D721Med (cell line): ENCODE measurements at regions not wholly inside any gene's neighbourhood (a gene's known extent, or its start where the extent isn't known, plus 50 kb on each side); places are given as distances from the start of the nearest gene placed in this dataset.
A peak's percentile ranks its signal among the peaks of the same experiment; 100 is the strongest.

Experiments used
- DNase-seq: peaks from one replicate; pipeline ENCODE4 v3.0.0; 2011; ENCODE audit warnings: low spot score; ENCODE audit not compliant: insufficient read length
- FAIRE-seq: peaks from 2 replicates; lab custom pipeline; 2011; peaks lifted over from hg19 to GRCh38; lab: Jason Lieb, UNC
- TF ChIP-seq, protein P1 (sequence below): IDR thresholded peaks from 2 replicates; pipeline ENCODE4 v1.5.1; 2012; ENCODE audit warnings: mild to moderate bottlenecking, control low read depth; ENCODE audit not compliant: insufficient read depth; ENCODE audit errors: missing control alignments

- TF ChIP-seq, protein P1, sequence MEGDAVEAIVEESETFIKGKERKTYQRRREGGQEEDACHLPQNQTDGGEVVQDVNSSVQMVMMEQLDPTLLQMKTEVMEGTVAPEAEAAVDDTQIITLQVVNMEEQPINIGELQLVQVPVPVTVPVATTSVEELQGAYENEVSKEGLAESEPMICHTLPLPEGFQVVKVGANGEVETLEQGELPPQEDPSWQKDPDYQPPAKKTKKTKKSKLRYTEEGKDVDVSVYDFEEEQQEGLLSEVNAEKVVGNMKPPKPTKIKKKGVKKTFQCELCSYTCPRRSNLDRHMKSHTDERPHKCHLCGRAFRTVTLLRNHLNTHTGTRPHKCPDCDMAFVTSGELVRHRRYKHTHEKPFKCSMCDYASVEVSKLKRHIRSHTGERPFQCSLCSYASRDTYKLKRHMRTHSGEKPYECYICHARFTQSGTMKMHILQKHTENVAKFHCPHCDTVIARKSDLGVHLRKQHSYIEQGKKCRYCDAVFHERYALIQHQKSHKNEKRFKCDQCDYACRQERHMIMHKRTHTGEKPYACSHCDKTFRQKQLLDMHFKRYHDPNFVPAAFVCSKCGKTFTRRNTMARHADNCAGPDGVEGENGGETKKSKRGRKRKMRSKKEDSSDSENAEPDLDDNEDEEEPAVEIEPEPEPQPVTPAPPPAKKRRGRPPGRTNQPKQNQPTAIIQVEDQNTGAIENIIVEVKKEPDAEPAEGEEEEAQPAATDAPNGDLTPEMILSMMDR = no peak
- no peak for FAIRE-seq
- DNase-seq = no peak
These were observed 439.8 kb upstream of the HNRNPA3 start for GRCh38 chr2:176772816-176773215.

- TF ChIP-seq, protein P1 = no peak
- DNase-seq (no peak), FAIRE-seq (no peak)
These were observed 437.7 kb upstream of the HNRNPA3 start for GRCh38 chr2:176774766-176775451.

DNA sequence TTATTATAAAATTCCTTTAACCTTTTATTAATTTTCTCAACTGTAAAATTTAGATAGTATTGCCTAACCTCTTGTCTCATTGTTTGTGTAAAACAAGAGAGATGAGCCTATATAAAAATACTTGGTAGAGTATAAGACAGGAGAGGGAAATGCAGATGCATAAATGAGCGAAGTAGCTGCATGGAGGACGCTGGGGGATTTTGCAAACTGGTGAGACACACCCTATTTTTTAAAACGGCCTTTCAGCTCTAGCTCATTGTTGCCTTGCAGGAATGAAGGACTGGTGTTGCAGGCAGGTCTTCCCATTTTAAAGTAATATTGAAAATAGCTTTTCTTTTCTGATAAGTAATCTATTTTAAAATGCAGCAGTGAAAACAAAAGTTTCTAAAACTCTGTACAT is 435.3 kb upstream of the HNRNPA3 start:
- FAIRE-seq (no peak), DNase-seq (no peak)
- TF ChIP-seq, protein P1 = no peak

DNA sequence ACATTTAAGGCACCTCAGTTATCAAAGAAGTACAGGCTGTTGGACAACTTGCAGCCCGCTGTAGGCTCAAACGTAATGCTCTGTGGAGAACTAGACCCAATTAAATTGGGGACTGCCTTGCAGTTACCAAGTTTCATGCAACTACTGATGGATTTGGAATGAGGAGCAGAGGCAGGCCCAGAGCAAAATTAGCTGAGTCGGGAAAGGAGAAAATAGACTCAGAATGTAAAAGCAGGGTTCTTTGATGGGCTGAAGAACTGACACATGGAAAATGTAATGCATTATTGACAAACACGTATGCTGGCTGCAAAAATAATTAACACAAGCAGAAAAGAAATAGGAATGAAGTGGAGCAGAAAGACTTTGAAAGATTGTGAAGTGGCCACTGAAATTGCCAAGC is 432.7 kb upstream of the HNRNPA3 start:
- no peak for FAIRE-seq
- no peak for DNase-seq
- TF ChIP-seq, protein P1 = no peak

DNA sequence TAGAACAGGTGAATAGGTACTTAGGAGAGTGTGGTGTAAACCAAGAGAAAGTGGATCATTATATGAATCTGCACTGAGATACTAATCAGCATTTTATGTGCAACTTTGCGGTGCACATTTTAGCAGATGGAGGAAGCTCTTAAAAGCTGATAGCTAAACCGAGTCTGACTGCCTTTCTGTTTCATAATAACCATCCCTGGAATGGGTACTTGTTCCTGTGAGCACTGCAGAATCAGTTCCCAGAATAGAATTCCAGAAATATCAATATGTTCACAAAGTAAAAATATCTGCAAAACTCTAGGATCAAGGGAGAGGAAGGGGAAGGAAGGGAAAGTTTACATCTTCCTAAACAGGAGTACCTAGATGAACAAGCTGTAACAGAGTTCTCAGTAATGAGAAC is 432.2 kb upstream of the HNRNPA3 start:
- FAIRE-seq = no peak
- DNase-seq = no peak
- TF ChIP-seq, protein P1 = no peak

DNA sequence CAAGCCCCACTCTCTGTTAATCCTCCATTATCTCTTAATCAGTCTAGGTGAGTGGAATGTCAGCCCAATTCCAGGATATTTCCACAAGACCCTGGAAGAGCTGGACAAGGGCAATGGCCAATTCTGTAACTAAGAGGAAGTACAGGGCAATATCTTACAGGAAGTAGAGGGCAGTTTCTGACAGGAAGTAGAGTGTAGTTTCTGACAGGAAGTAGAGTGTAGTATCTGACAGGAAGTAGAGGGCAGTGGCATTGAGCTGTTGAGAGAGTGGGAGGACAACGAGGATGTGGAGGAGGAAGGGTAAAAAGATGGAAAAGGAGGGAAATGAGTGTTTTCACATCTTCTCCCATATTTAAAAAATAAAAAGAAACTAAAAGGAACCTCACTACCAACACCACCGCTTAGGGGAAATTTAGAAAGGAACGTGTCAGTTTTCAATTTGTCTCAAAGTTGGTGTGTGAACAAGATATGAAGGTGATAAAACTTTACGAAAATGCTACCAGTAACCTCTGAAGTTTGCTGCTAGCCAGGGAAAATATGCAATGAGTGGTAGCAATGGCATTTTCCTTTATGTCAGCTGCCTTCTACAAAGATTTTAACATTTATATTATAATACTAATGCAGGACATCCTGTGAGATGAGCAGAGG is 430.9 kb upstream of the HNRNPA3 start:
- FAIRE-seq = no peak
- no peak for DNase-seq
- TF ChIP-seq, protein P1 = no peak

DNA sequence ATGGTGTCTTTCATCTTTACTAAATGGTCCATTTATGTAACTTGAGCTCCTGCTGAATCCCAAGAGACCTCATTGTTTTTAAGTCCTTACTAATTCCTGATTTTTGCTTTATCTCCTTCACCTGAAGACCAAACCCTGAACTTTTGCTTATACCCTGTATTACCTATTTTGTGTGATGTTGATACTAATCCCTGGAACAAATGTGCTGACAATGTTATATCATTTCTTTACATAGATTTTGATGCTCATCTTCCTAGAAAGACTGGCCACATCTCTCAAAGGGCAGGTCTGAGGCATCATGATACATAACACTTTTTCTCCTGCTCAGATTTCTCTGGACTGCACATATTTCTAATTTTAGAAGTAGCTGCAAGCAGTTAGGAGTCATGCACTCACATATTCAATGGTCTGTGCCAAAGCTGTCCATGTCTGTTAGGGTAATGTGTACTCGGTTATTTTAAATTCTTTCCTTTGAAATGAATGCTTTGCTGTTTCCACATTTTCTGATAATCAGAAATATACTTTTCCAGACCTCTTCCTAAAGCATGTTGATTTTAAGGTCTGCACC is 427.9 kb upstream of the HNRNPA3 start:
- DNase-seq = no peak
- TF ChIP-seq, protein P1 = no peak
- FAIRE-seq = peak; percentile 29
